Natural killer cell (primary cell): ENCODE measurements at regions not wholly inside any gene's neighbourhood (a gene's known extent, or its start where the extent isn't known, plus 50 kb on each side); places are given as distances from the start of the nearest gene placed in this dataset.

Experiments used
- ATAC-seq, 3 donors: fragments of 150-1000 bp in 2 of 3; fragments of 200-7000 bp in 1 of 3; cut with Tn5 transposase; 1 replicate in 1 of 3; 2 replicates in 2 of 3; pipeline ENCODE4 v1.10.0; 2021; ENCODE audit warnings: mild to moderate bottlenecking in 2 of 3, moderate library complexity in 2 of 3
- DNase-seq, 2 donors: peaks; one replicate each; pipeline versions ENCODE4 v3.0.0 to v3.0.0-alpha.2; 2013 to 2021; ENCODE audit warnings: mixed read lengths in 1 of 2
- H3K27ac ChIP-seq: one replicate; pipeline ENCODE4 v1.5.1; 2013; ENCODE audit warnings: mild to moderate bottlenecking, low read length
- H3K27me3 ChIP-seq: one replicate; pipeline ENCODE4 v1.6.1; 2013; ENCODE audit warnings: low read length; ENCODE audit not compliant: control insufficient read depth, insufficient read depth
- H3K36me3 ChIP-seq: one replicate; pipeline ENCODE4 v1.6.1; 2013; ENCODE audit warnings: low read length; ENCODE audit not compliant: control insufficient read depth, insufficient read depth
- H3K4me1 ChIP-seq: one replicate; pipeline ENCODE4 v1.6.1; 2013; ENCODE audit warnings: low read length; ENCODE audit not compliant: control insufficient read depth, insufficient read depth
- H3K4me3 ChIP-seq: one replicate; pipeline ENCODE4 v1.5.1; 2013; ENCODE audit warnings: low read length
- H3K9me3 ChIP-seq: one replicate; pipeline ENCODE4 v1.6.1; 2013; ENCODE audit warnings: low read length; ENCODE audit not compliant: control insufficient read depth, insufficient read depth
- H3K27ac Mint-ChIP-seq, 2 donors: one replicate each; pipeline ENCODE4 v1.8.0; 2022; ENCODE audit warnings: mild to moderate bottlenecking in 2 of 2, mixed read lengths in 2 of 2, moderate library complexity in 1 of 2
- H3K27me3 Mint-ChIP-seq, 2 donors: one replicate each; pipeline ENCODE4 v1.8.0; 2022; ENCODE audit warnings: low read depth in 2 of 2, mixed read lengths in 2 of 2
- H3K36me3 Mint-ChIP-seq: one replicate; pipeline ENCODE4 v1.8.0; 2022; ENCODE audit warnings: mixed read lengths
- H3K4me1 Mint-ChIP-seq, 2 donors: one replicate each; pipeline ENCODE4 v1.8.0; 2022; ENCODE audit warnings: mixed read lengths in 2 of 2
- H3K4me3 Mint-ChIP-seq: one replicate; pipeline ENCODE4 v1.8.0; 2022; ENCODE audit warnings: mild to moderate bottlenecking, moderate library complexity, mixed read lengths
- H3K9me3 Mint-ChIP-seq, 2 donors: one replicate each; pipeline ENCODE4 v1.8.0; 2022; ENCODE audit warnings: mixed read lengths in 2 of 2
- CTCF ChIP-seq: fragments of 200-600 bp; IDR thresholded peaks from one replicate; pipeline ENCODE4 v1.8.0; 2022; ENCODE audit warnings: antibody characterized with exemption
- WGBS: methylation state at CpG from one replicate; pipeline ENCODE4 v1.1.7; 2013; ENCODE audit warnings: missing lambda C conversion rate; ENCODE audit not compliant: insufficient coverage; 5-methylcytosine and 5-hydroxymethylcytosine counted together
- intact Hi-C: fragments of 100-400 bp; cut with micrococcal nuclease; formaldehyde crosslinking; loops from one replicate; pipeline ENCODE4 v1.14.2; 2022

DNA sequence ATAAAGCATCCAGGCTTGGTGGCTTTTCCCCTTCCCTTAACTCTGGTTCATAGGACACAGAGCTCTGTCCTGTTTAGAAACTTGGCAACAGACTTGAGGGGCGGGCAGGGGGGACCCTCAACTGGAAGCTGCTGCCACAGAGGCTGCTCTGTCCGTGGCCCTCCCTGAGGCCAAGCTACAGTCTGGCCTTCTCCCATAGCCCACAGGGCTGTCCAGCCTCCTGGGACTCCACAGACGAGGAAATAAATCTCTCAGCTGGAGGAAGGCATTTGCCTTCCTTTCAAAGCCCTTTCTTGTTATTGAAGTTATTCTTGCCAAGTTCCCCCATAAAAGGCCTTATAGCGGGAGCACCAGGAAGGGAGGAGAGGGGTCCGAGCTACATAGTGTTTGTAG, 248.8 kb upstream of the TPM1 start:
- Mint-ChIP-seq H3K9me3 (no peaks in the 10 kb centered on the region), H3K27me3 (peaks cover 5 to 13% of the 10 kb centered on the region in 2 donors), H3K4me3 (no peak overlapping the region), H3K4me1 (no peaks in the 10 kb centered on the region), H3K36me3 (no peaks in the 10 kb centered on the region), H3K27ac (no peak overlapping the region)
- Histone ChIP-seq H3K36me3 (no peaks in the 10 kb centered on the region), H3K27me3 (no peaks in the 10 kb centered on the region), H3K27ac (no peak overlapping the region), H3K4me3 (no peak overlapping the region), H3K4me1 (no peaks in the 10 kb centered on the region), H3K9me3 (no peaks in the 10 kb centered on the region)
- no peak for DNase-seq
- intact Hi-C loops: no loop called here
- 69% methylated on average over 5 of the region's 5 CpGs for WGBS
- TF ChIP-seq CTCF: no peak
- ATAC-seq: no peak

DNA sequence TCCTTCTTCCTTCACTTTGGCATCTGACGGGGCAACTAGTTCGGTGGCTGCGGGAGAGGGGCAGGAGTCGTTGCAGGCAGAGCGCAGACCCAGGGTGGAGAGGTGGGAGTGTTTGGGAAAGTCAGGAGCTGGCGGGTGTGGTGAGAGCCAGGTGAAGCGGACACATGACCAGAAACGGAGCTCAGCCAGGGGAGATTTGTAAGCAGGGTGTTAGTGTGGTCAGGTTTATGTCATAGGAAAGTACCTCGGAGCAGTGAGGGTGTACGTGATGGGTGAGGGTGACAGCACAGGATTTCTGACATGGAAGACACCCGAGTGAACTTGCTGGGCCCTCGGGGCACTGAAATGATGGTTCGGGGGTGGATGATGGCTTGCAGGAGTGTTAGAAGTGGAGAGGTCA, 247.4 kb upstream of the TPM1 start:
- Histone ChIP-seq H3K4me3 (no peak overlapping the region), H3K9me3 (no peaks in the 10 kb centered on the region), H3K4me1 (no peaks in the 10 kb centered on the region), H3K27ac (no peak overlapping the region), H3K27me3 (no peaks in the 10 kb centered on the region), H3K36me3 (no peaks in the 10 kb centered on the region)
- no peaks in the 10 kb centered on the region for H3K4me1 Mint-ChIP-seq
- WGBS: 90% methylated on average over 13 of the region's 13 CpGs
- H3K4me3 Mint-ChIP-seq: no peak overlapping the region
- no peak for DNase-seq
- H3K9me3 Mint-ChIP-seq: no peaks in the 10 kb centered on the region
- ATAC-seq: no peak
- H3K36me3 Mint-ChIP-seq: no peaks in the 10 kb centered on the region
- peaks cover 2 to 8% of the 10 kb centered on the region in 2 donors for H3K27me3 Mint-ChIP-seq
- H3K27ac Mint-ChIP-seq: no peak overlapping the region
- intact Hi-C loops: no loop called here
- no peak for TF ChIP-seq CTCF

- Histone ChIP-seq H3K27ac (no peak overlapping the region), H3K9me3 (no peaks in the 10 kb centered on the region), H3K4me3 (no peak overlapping the region), H3K27me3 (no peaks in the 10 kb centered on the region), H3K36me3 (no peaks in the 10 kb centered on the region), H3K4me1 (no peaks in the 10 kb centered on the region)
- Mint-ChIP-seq H3K27ac (no peak overlapping the region), H3K4me3 (no peak overlapping the region), H3K36me3 (no peaks in the 10 kb centered on the region), H3K9me3 (no peaks in the 10 kb centered on the region), H3K27me3 (peaks cover 2 to 6% of the 10 kb centered on the region in 2 donors), H3K4me1 (no peaks in the 10 kb centered on the region)
- no peak for DNase-seq
- ATAC-seq: no peak
- intact Hi-C loops: no loop called here
- TF ChIP-seq CTCF: no peak
- 90% methylated on average over 20 of the region's 20 CpGs for WGBS
These were observed 246.5 kb upstream of the TPM1 start for GRCh38 chr15:62795700-62796695.
